ENCODE measurements at regions not wholly inside any gene's neighbourhood (a gene's known extent, or its start where the extent isn't known, plus 50 kb on each side); places are given as distances from the start of the nearest gene placed in this dataset.

DNA sequence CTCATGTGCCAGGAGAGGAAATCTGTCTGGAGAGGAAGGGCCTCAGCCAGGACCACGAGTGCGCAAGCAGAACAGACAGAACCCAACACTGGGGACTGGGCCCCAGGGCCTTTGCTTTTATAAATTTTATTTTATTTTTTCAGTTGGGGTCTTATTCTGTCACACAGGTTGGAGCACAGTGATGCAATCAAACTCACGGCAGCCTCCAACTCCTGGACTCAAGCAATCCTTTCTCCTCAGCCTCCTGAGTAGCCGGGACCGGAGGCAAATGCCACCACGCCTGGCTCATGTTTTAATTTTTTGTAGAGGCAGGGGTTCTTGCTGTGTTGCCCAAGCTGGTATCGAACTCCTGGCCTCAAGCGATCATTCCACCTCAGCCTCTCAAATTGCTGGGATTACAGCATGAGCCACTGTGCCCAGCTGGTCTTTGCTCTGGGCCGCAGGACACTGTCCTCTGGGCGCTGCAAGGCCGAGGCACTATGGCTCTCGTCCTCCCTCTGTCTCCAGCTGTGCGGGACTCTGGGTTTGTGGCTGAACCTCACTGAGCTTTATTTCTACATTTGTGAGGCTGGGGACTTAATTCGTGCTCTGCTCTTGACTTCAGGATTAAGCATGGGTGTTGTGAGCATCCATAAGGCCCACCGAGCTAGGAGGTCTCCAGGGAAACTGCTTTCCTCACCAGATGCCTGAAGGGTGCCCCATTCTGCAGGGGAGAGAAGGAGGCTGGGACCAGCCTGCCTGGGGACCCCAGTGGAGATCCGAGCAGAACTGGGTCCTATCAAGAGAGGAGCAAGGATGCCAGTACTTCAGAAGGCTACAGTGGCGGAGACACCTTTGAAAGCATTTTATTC lies 144.2 kb upstream of the VSTM2B start:
- Mint-ChIP-seq H3K27me3 (ENCODE audit: low read depth) (peaks cover 2% of the 10 kb centered on the region), H3K4me1 (ENCODE audit: low read depth) (no peaks in the 10 kb centered on the region), H3K9me3 (no peaks in the 10 kb centered on the region), H3K36me3 (ENCODE audit: low read depth) (no peaks in the 10 kb centered on the region), H3K4me3 (no peak overlapping the region), H3K27ac (no peak overlapping the region)
- CTCF ChIA-PET = no interaction called here
- no peak for DNase-seq
- intact Hi-C loops (cut with micrococcal nuclease) = no loop called here

- Mint-ChIP-seq H3K27ac (no peak overlapping the region), H3K4me3 (no peak overlapping the region), H3K4me1 (ENCODE audit: low read depth) (no peaks in the 10 kb centered on the region), H3K36me3 (ENCODE audit: low read depth) (no peaks in the 10 kb centered on the region), H3K9me3 (peaks cover 1% of the 10 kb centered on the region), H3K27me3 (ENCODE audit: low read depth) (peaks cover 2% of the 10 kb centered on the region)
- DNase-seq = no peak
- intact Hi-C loops (cut with micrococcal nuclease) = no loop called here
- CTCF ChIA-PET = no interaction called here
Observed at GRCh38 chr19:29383696-29384095, 142.1 kb upstream of the VSTM2B start.

- CTCF ChIA-PET = interaction anchor here (0.6 kb wide), 1 partner anchor 145 kb away, joined by 3 read pairs; no protein-coding TSS in a partner anchor
- DNase-seq = no peak
- peaks cover 6% of the 10 kb centered on the region for H3K9me3 Mint-ChIP-seq
- H3K27me3 Mint-ChIP-seq (ENCODE audit: low read depth) = peaks cover 2% of the 10 kb centered on the region
- intact Hi-C loops (cut with micrococcal nuclease) = no loop called here
- no peaks in the 10 kb centered on the region for H3K36me3 Mint-ChIP-seq (ENCODE audit: low read depth)
- no peak overlapping the region for H3K27ac Mint-ChIP-seq
- no peaks in the 10 kb centered on the region for H3K4me1 Mint-ChIP-seq (ENCODE audit: low read depth)
- no peak overlapping the region for H3K4me3 Mint-ChIP-seq
Observed at GRCh38 chr19:29384656-29385055, 141.1 kb upstream of the VSTM2B start.

DNA sequence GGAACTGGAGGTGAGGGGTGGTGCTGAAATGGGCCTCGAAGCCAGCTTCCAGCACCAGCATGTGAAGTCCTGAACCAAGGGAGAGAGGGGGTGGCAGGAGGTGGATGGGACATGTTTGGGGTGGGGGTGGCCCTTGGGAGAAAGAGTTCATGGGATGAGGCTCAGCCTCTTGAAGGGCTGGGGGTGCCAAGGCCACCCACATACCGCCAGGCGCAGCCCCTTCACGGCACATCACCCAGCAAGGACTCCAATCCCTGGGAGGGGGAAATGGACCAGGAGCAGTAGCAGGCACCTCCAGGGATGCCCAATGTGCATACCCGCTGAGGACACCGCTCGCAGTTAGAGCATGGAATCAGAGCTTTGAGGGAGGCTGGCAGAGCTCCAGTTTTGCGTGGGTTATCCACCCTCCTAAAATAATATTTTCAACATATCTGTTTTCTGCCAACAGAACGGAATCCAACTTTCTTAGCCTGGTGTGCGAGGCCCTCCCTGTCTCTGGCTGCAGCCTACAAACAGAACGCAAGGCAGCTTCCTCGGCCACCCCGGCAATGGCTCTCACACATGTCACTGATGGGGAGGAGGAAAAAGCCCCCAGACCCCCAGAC lies 140.5 kb upstream of the VSTM2B start:
- intact Hi-C loops (cut with micrococcal nuclease) = no loop called here

GRCh38 chr19:29386970-29387369 lies 138.8 kb upstream of the VSTM2B start:
- intact Hi-C loops (cut with micrococcal nuclease) = no loop called here
- Mint-ChIP-seq H3K4me3 (no peak overlapping the region), H3K9me3 (peaks cover 19% of the 10 kb centered on the region), H3K36me3 (ENCODE audit: low read depth) (no peaks in the 10 kb centered on the region), H3K27ac (no peak overlapping the region), H3K27me3 (ENCODE audit: low read depth) (no peaks in the 10 kb centered on the region), H3K4me1 (ENCODE audit: low read depth) (no peaks in the 10 kb centered on the region)
- CTCF ChIA-PET = no interaction called here
- no peak for DNase-seq

More for the DNA sequence above, 140.5 kb upstream of the VSTM2B start:
- no peak overlapping the region for H3K4me3 Mint-ChIP-seq
- CTCF ChIA-PET = no interaction called here
- DNase-seq = no peak
- H3K27me3 Mint-ChIP-seq (ENCODE audit: low read depth) = peaks cover 2% of the 10 kb centered on the region
- H3K36me3 Mint-ChIP-seq (ENCODE audit: low read depth) = no peaks in the 10 kb centered on the region
- H3K27ac Mint-ChIP-seq = no peak overlapping the region
- peaks cover 6% of the 10 kb centered on the region for H3K9me3 Mint-ChIP-seq
- no peaks in the 10 kb centered on the region for H3K4me1 Mint-ChIP-seq (ENCODE audit: low read depth)

DNA sequence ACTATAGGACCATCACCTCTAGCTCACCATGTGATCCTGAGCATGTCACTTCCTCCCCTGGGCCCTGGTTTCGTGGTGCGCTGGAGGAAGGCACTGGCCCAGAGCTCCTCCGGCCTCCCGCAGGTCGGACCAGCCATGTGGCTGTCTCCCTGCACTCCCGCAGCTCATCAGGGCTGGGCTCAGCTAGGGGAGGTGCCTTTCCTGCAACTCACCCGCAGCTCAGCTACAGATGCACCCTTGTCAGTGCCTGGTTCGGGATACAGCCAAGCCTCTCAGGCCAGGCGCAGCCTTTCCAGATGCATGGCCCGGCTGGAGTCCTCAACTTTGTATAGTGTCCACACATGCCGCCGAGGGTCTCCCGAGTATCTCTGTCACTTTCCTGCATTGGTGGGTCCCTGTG lies 138.2 kb upstream of the VSTM2B start:
- DNase-seq = no peak
- no peaks in the 10 kb centered on the region for H3K4me1 Mint-ChIP-seq (ENCODE audit: low read depth)
- peaks cover 20% of the 10 kb centered on the region for H3K9me3 Mint-ChIP-seq
- no peak overlapping the region for H3K27ac Mint-ChIP-seq
- CTCF ChIA-PET = no interaction called here
- H3K36me3 Mint-ChIP-seq (ENCODE audit: low read depth) = no peaks in the 10 kb centered on the region
- H3K4me3 Mint-ChIP-seq = no peak overlapping the region
- H3K27me3 Mint-ChIP-seq (ENCODE audit: low read depth) = no peaks in the 10 kb centered on the region
- intact Hi-C loops (cut with micrococcal nuclease) = no loop called here

GRCh38 chr19:29389495-29389894 lies 136.3 kb upstream of the VSTM2B start:
- CTCF ChIA-PET = no interaction called here
- H3K27me3 Mint-ChIP-seq (ENCODE audit: low read depth) = no peaks in the 10 kb centered on the region
- no peaks in the 10 kb centered on the region for H3K4me1 Mint-ChIP-seq (ENCODE audit: low read depth)
- H3K27ac Mint-ChIP-seq = no peak overlapping the region
- intact Hi-C loops (cut with micrococcal nuclease) = no loop called here
- no peaks in the 10 kb centered on the region for H3K36me3 Mint-ChIP-seq (ENCODE audit: low read depth)
- no peak for DNase-seq
- peaks cover 20% of the 10 kb centered on the region for H3K9me3 Mint-ChIP-seq
- no peak overlapping the region for H3K4me3 Mint-ChIP-seq

GRCh38 chr19:29390742-29391141 lies 135.1 kb upstream of the VSTM2B start:
- H3K4me1 Mint-ChIP-seq (ENCODE audit: low read depth) = no peaks in the 10 kb centered on the region
- no peak overlapping the region for H3K27ac Mint-ChIP-seq
- H3K9me3 Mint-ChIP-seq = peaks cover 20% of the 10 kb centered on the region
- intact Hi-C loops (cut with micrococcal nuclease) = no loop called here
- CTCF ChIA-PET = no interaction called here
- H3K27me3 Mint-ChIP-seq (ENCODE audit: low read depth) = peaks cover 3% of the 10 kb centered on the region
- DNase-seq = no peak
- no peak overlapping the region for H3K4me3 Mint-ChIP-seq
- no peaks in the 10 kb centered on the region for H3K36me3 Mint-ChIP-seq (ENCODE audit: low read depth)

DNA sequence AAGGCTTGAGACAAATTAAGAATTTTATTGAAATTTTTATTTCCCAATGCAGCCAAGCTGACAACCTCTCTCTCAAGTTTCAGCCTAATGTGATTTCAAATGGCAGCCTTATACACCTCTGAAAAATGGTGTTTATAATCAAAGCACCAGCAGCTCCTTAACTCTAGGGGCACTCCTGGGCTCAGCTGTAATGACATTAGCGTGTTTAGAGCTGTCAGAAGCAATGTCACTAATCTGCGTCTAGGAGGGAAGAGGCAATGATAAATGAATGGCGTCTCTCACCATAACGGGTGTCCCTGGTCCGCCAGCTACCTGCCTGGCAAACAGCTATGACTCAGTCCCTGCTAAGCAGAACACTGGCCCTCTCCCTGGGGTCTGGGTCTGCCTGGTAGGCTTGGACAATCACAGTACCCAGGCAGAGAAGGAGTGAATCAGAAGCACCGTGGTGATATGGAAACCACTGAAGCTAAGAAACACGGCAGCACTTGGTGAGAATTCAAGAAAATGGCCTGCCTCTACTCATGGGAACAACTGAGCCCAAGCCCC lies 131.8 kb upstream of the VSTM2B start:
- intact Hi-C loops (cut with micrococcal nuclease) = no loop called here
- Mint-ChIP-seq H3K36me3 (ENCODE audit: low read depth) (no peaks in the 10 kb centered on the region), H3K27me3 (ENCODE audit: low read depth) (peaks cover 3% of the 10 kb centered on the region), H3K9me3 (peaks cover 16% of the 10 kb centered on the region), H3K4me3 (no peak overlapping the region), H3K27ac (no peak overlapping the region), H3K4me1 (ENCODE audit: low read depth) (no peaks in the 10 kb centered on the region)
- DNase-seq = no peak
- CTCF ChIA-PET = no interaction called here

GRCh38 chr19:29395111-29395733 lies 130.6 kb upstream of the VSTM2B start:
- Mint-ChIP-seq H3K36me3 (ENCODE audit: low read depth) (no peaks in the 10 kb centered on the region), H3K9me3 (peaks cover 14% of the 10 kb centered on the region), H3K4me1 (ENCODE audit: low read depth) (no peaks in the 10 kb centered on the region), H3K4me3 (no peak overlapping the region), H3K27ac (no peak overlapping the region), H3K27me3 (ENCODE audit: low read depth) (peaks cover 3% of the 10 kb centered on the region)
- intact Hi-C loops (cut with micrococcal nuclease) = no loop called here
- no peak for DNase-seq
- CTCF ChIA-PET = no interaction called here

GRCh38 chr19:29395734-29396414 lies 129.9 kb upstream of the VSTM2B start:
- DNase-seq = no peak
- Mint-ChIP-seq H3K4me3 (no peak overlapping the region), H3K27me3 (ENCODE audit: low read depth) (peaks cover 3% of the 10 kb centered on the region), H3K27ac (no peak overlapping the region), H3K4me1 (ENCODE audit: low read depth) (no peaks in the 10 kb centered on the region), H3K9me3 (peaks cover 10% of the 10 kb centered on the region), H3K36me3 (ENCODE audit: low read depth) (no peaks in the 10 kb centered on the region)
- CTCF ChIA-PET = no interaction called here
- intact Hi-C loops (cut with micrococcal nuclease) = no loop called here

- Mint-ChIP-seq H3K27me3 (ENCODE audit: low read depth) (peaks cover 3% of the 10 kb centered on the region), H3K9me3 (peaks cover 1% of the 10 kb centered on the region), H3K27ac (no peak overlapping the region), H3K4me3 (no peak overlapping the region), H3K36me3 (ENCODE audit: low read depth) (no peaks in the 10 kb centered on the region), H3K4me1 (ENCODE audit: low read depth) (no peaks in the 10 kb centered on the region)
- no peak for DNase-seq
- intact Hi-C loops (cut with micrococcal nuclease) = no loop called here
- CTCF ChIA-PET = no interaction called here
Observed at GRCh38 chr19:29396925-29397324, 128.9 kb upstream of the VSTM2B start.
